GM19372 (cell line): ENCODE measurements at regions not wholly inside any gene's neighbourhood (a gene's known extent, or its start where the extent isn't known, plus 50 kb on each side); places are given as distances from the start of the nearest gene placed in this dataset.

Experiments
- ATAC-seq: cut with Tn5 transposase; IDR thresholded peaks from one replicate; pipeline ENCODE4 v1.9.1; 2021; ENCODE audit warnings: mild to moderate bottlenecking, low read depth, moderate library complexity; ENCODE audit not compliant: unreplicated experiment

DNA sequence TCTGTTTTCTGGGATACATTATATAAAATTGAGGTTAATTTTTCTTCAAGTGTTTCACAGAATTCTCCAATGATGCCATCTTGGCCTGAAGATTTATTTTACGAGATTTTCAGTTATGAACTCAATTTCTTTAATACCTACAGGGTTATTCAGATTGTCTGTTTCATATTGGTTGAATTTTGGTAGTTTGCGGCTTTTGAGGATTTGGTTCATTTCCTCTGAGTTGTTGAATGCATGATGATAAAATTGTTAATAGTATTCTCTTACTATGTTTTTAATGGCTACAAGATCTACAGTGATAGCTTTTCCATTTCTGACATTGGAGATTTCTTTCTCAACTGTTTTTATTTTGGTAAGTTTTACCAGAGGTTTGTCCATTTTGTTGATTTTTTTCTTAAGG is 63.9 kb upstream of the PTPRG start:
- no peak for ATAC-seq

GRCh38 chr3:61505197-61505596 is 56.2 kb upstream of the PTPRG start:
- no peak for ATAC-seq

- no peak for ATAC-seq
Observed at GRCh38 chr3:61507946-61508345, 53.4 kb upstream of the PTPRG start.
